ENCODE measurements at regions not wholly inside any gene's neighbourhood (a gene's known extent, or its start where the extent isn't known, plus 50 kb on each side); places are given as distances from the start of the nearest gene placed in this dataset.

DNA sequence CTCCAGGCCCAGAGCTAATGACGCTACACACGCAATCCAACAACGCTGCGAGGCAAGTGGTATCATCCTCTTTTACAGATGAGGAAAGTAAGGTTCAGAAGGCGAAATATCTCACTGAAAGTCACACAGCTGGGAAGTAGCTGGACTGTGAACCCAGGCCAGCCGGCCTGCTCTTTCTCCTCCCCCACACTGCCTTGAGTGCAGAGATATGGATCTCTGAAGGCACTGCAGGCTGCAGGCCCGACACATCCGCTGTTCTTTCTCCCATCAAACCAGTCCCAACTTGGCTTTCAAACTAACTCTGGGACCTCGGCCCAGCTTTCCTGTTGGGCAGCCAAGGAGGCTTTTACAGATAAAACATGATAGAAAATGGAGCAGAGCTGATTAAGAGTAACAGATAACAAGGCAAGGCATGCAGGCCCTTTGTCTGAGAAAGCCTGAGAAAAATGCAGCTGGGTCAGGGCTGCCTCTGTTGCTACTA, 64.0 kb upstream of the PTPRJ start:
- DNase-seq (ENCODE audit: low read depth) = peak; percentile 21
- TF ChIP-seq, protein P1, sequence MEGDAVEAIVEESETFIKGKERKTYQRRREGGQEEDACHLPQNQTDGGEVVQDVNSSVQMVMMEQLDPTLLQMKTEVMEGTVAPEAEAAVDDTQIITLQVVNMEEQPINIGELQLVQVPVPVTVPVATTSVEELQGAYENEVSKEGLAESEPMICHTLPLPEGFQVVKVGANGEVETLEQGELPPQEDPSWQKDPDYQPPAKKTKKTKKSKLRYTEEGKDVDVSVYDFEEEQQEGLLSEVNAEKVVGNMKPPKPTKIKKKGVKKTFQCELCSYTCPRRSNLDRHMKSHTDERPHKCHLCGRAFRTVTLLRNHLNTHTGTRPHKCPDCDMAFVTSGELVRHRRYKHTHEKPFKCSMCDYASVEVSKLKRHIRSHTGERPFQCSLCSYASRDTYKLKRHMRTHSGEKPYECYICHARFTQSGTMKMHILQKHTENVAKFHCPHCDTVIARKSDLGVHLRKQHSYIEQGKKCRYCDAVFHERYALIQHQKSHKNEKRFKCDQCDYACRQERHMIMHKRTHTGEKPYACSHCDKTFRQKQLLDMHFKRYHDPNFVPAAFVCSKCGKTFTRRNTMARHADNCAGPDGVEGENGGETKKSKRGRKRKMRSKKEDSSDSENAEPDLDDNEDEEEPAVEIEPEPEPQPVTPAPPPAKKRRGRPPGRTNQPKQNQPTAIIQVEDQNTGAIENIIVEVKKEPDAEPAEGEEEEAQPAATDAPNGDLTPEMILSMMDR (conservative IDR thresholded peaks at IDR 0.05; ENCODE audit: low read length) = no peak
- H3K4me3 ChIP-seq (ENCODE audit: low read length) = no peak overlapping the region

DNA sequence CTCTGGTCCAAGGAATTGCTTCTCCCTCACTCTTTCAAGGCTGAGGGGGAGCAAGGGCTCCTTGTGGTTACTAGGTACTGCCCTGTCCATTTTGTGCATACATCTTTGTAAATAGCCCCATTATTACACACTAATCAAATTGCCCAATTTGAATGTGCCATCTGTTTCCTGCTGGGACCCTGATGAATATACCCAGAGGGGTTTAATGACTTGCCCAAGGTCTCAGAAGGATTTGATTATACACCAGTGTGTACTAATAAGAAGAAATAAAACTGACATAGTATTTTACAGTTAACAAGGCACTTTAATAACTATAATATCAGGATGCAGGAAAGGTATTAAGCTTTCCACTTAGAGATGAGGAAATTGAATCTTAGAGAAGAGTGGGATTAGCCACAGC, 64.6 kb upstream of the PTPRJ start:
- no peak for DNase-seq (ENCODE audit: low read depth)
- H3K4me3 ChIP-seq (ENCODE audit: low read length) = no peak overlapping the region
- TF ChIP-seq, protein P1 (conservative IDR thresholded peaks at IDR 0.05; ENCODE audit: low read length) = no peak

DNA sequence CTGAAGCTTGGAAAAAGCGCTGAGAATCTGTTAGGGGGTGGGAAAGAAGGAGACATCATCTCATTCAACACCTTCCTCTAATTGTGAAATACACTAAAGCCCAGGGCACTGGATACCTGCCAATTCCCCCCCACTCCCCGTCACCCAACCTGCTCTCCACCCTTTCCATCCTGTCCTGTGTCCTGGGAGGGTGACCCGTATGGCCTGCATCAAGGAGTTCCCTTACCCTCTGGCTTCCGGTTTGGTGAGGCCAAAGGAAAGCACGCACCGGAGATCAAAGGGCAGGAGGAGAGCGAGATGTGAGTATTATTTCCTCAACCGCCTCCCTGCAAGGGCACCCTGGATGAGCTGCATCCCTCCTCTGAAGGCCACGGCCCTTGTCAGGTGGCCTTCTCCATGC, 65.0 kb upstream of the PTPRJ start:
- H3K4me3 ChIP-seq (ENCODE audit: low read length) = no peak overlapping the region
- TF ChIP-seq, protein P1 (conservative IDR thresholded peaks at IDR 0.05; ENCODE audit: low read length) = no peak
- DNase-seq (ENCODE audit: low read depth) = no peak

DNA sequence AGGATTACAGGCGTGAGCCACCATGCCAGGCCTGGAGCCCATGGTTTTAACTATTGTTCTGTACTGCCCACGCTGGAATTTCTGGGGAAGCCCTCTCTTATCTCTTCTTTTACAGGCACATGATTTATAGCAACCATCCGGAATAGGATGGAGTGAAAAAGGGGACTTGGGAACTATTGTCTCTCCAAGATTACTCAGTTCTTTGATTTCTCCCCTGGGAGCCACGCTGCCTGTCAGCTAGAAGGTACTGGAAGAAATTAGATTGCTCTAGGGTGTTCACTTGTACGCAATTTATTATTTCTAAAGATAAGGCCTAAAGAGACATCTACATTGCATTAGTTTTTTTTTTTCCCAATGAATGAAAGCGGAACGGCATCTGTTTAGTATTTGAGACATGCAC, 65.6 kb upstream of the PTPRJ start:
- no peak overlapping the region for H3K4me3 ChIP-seq (ENCODE audit: low read length)
- TF ChIP-seq, protein P1 (conservative IDR thresholded peaks at IDR 0.05; ENCODE audit: low read length) = no peak
- DNase-seq (ENCODE audit: low read depth) = no peak

DNA sequence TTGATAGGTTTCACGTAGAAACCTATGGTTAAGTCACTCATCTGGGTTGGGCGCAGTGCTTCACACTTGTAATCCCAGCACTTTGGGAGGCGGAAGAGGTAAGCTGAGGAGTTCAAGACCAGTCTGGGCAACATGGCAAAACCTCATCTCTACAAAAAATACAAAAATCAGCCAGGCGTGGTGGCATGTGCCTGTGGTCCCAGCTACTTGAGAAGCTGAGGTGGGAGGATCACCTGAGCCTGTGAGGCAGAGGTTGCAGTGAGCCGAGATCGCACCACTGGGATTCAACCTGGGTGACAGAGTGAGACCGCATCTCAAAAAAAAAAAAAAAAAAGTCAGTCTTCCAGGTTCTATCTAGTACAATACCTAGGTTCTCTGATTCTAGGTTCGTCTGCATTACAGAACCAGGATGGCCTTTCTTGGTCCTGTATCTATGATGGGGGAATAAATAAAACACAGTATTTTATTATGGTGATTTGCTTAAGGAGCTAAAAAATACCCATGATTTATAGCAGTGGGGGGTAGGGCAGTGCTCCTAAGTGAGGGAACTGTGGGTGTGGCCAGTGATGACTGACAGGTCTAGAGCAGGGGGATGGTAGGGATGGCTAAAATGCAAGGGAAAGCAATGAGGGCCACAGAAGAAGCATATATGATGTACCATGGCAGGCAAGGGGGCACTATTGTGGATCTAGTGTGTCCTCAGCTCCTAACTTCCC, 65.5 kb upstream of the NUP160 start:
- DNase-seq (ENCODE audit: low read depth) = no peak
- H3K4me3 ChIP-seq (ENCODE audit: low read length) = no peak overlapping the region
- TF ChIP-seq, protein P1 (conservative IDR thresholded peaks at IDR 0.05; ENCODE audit: low read length) = no peak

DNA sequence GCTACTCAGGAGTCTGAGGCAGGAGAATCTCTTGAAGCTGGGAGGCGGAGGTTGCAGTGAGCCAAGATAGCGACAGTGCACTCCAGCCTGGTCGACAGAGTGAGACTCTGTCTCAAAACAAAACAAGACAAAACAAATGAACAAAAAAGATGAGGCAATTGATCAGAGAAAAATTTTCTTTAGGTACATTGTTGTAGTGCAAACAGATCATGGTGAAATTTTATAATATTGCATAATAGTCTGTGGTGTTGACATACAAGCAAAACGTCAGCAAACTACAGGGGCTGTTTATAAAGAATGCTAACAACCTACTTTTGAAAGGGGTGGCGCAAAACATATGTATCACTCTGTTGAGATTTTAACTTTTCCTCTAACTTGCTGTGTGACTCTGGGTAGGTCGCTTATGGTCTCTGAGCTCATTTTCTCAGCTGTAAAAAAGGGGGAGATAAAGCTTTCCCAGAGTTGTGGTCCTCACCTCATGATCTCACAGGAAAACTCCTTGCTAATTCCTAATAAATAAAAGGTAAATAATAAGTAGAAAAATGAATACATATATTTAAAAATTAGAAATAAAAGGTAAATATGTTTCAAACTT, 64.8 kb upstream of the NUP160 start:
- TF ChIP-seq, protein P1 (conservative IDR thresholded peaks at IDR 0.05; ENCODE audit: low read length) = no peak
- no peak overlapping the region for H3K4me3 ChIP-seq (ENCODE audit: low read length)
- peak; percentile 69 for DNase-seq (ENCODE audit: low read depth)

DNA sequence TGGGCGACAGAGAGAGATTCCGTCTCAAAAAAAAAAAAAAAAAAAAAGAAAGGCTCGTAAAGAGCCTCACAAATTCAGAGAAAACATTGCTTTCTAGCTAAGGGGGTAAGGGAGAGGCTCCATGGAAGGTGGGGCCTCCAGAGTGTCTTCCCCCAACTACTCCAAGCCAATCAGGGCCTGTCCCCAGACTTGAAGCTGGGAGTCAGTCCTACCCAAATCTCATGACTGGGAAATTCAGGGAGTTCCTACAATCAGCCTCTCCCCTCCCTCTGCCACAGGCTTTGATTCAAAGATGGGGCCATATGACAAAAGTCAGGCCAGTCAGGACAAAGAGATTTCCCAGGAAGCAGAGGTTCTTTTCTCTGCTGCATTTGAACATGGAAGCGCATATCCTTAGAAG, 63.0 kb upstream of the NUP160 start:
- no peak overlapping the region for H3K4me3 ChIP-seq (ENCODE audit: low read length)
- TF ChIP-seq, protein P1 (conservative IDR thresholded peaks at IDR 0.05; ENCODE audit: low read length) = no peak
- DNase-seq (ENCODE audit: low read depth) = no peak

All from AG10803 (cell line).